Smooth muscle cell (in vitro differentiated cells): ENCODE measurements at regions not wholly inside any gene's neighbourhood (a gene's known extent, or its start where the extent isn't known, plus 50 kb on each side); places are given as distances from the start of the nearest gene placed in this dataset.

Experiments
- DNase-seq: peaks from one replicate; lab custom pipeline; 2025; ENCODE audit not compliant: unreplicated experiment; lab: John Stamatoyannopoulos, UW
- H2AFZ ChIP-seq: fragments of 200-600 bp; sonication (generic); 2 replicates; pipeline ENCODE4 v1.6.0; 2016; ENCODE audit warnings: antibody characterized with exemption, low read depth, mild to moderate bottlenecking
- H3F3A ChIP-seq: fragments of 200-600 bp; sonication (generic); 2 replicates; pipeline ENCODE4 v1.6.0; 2017; ENCODE audit warnings: antibody characterized with exemption, low read depth
- H3K27ac ChIP-seq: fragments of 200-600 bp; sonication (generic); 2 replicates; pipeline ENCODE4 v1.5.1; 2016; ENCODE audit warnings: low read depth, mild to moderate bottlenecking
- H3K27me3 ChIP-seq: fragments of 200-600 bp; sonication (generic); 2 replicates; pipeline ENCODE4 v1.6.1; 2016; ENCODE audit warnings: low read depth, mild to moderate bottlenecking
- H3K36me3 ChIP-seq: fragments of 200-600 bp; sonication (generic); 2 replicates; pipeline ENCODE4 v1.5.1; 2016; ENCODE audit warnings: low read depth
- H3K4me1 ChIP-seq: fragments of 200-600 bp; sonication (generic); 2 replicates; pipeline ENCODE4 v1.5.1; 2016; ENCODE audit warnings: low read depth
- H3K4me2 ChIP-seq: fragments of 200-600 bp; sonication (generic); 2 replicates; pipeline ENCODE4 v1.6.0; 2016; ENCODE audit warnings: mild to moderate bottlenecking
- H3K4me3 ChIP-seq: fragments of 200-600 bp; sonication (generic); 2 replicates; pipeline ENCODE4 v1.5.1; 2016; ENCODE audit warnings: mild to moderate bottlenecking
- H3K79me2 ChIP-seq: fragments of 200-600 bp; sonication (generic); 2 replicates; pipeline ENCODE4 v1.6.0; 2016; ENCODE audit warnings: low read depth, mild to moderate bottlenecking
- H3K9ac ChIP-seq: fragments of 200-600 bp; sonication (generic); 2 replicates; pipeline ENCODE4 v1.6.0; 2016; ENCODE audit warnings: low read depth
- H3K9me3 ChIP-seq: fragments of 200-600 bp; sonication (generic); replicated peaks from 2 replicates; pipeline ENCODE4 v1.5.1; 2016; ENCODE audit warnings: low read depth
- H4K20me1 ChIP-seq: fragments of 200-600 bp; sonication (generic); 2 replicates; pipeline ENCODE4 v1.6.0; 2016; ENCODE audit warnings: low read depth
- CTCF ChIP-seq: fragments of 200-600 bp; sonication (generic); IDR thresholded peaks from 2 replicates; pipeline ENCODE4 v1.5.1; 2017; ENCODE audit warnings: borderline replicate concordance, mild to moderate bottlenecking, antibody characterized with exemption; ENCODE audit not compliant: insufficient read depth, poor library complexity, severe bottlenecking
- WGBS: methylation state at CpG from one replicate; pipeline ENCODE4 v1.1.7; 2016; ENCODE audit warnings: low lambda C conversion rate; 5-methylcytosine and 5-hydroxymethylcytosine counted together

- H3K4me1 ChIP-seq = no peaks in the 10 kb centered on the region
- no peaks in the 10 kb centered on the region for H3K9me3 ChIP-seq
- H2AFZ ChIP-seq = no peak overlapping the region
- H3F3A ChIP-seq = no peaks in the 10 kb centered on the region
- 91% methylated on average over 5 of the region's 5 CpGs for WGBS
- DNase-seq = no peak
- H3K36me3 ChIP-seq = no peaks in the 10 kb centered on the region
- no peak for TF ChIP-seq CTCF
- no peaks in the 10 kb centered on the region for H4K20me1 ChIP-seq
- no peak overlapping the region for H3K9ac ChIP-seq
- no peak overlapping the region for H3K4me3 ChIP-seq
- H3K27me3 ChIP-seq = peaks cover 16% of the 10 kb centered on the region
- no peaks in the 10 kb centered on the region for H3K79me2 ChIP-seq
- no peak overlapping the region for H3K4me2 ChIP-seq
- no peak overlapping the region for H3K27ac ChIP-seq
These were observed 233.6 kb upstream of the ASIC2 start for GRCh38 chr17:33526717-33527116.

- H3F3A ChIP-seq = no peaks in the 10 kb centered on the region
- H3K4me3 ChIP-seq = no peak overlapping the region
- H3K4me1 ChIP-seq = no peaks in the 10 kb centered on the region
- no peaks in the 10 kb centered on the region for H4K20me1 ChIP-seq
- no peak overlapping the region for H2AFZ ChIP-seq
- H3K9ac ChIP-seq = no peak overlapping the region
- H3K4me2 ChIP-seq = no peak overlapping the region
- no peaks in the 10 kb centered on the region for H3K79me2 ChIP-seq
- DNase-seq = no peak
- H3K9me3 ChIP-seq = no peaks in the 10 kb centered on the region
- TF ChIP-seq CTCF = no peak
- H3K27me3 ChIP-seq = peaks cover 16% of the 10 kb centered on the region
- H3K36me3 ChIP-seq = no peaks in the 10 kb centered on the region
- WGBS = 78% methylated on average over 3 of the region's 3 CpGs
- no peak overlapping the region for H3K27ac ChIP-seq
These were observed 234.2 kb upstream of the ASIC2 start for GRCh38 chr17:33527290-33527689.

- H2AFZ ChIP-seq = no peak overlapping the region
- H3K9ac ChIP-seq = no peak overlapping the region
- no peak overlapping the region for H3K27ac ChIP-seq
- H3K4me1 ChIP-seq = no peaks in the 10 kb centered on the region
- H4K20me1 ChIP-seq = no peaks in the 10 kb centered on the region
- WGBS = 97% methylated on average over 1 of the region's 1 CpG
- no peak overlapping the region for H3K4me2 ChIP-seq
- no peak overlapping the region for H3K4me3 ChIP-seq
- H3K79me2 ChIP-seq = no peaks in the 10 kb centered on the region
- H3K27me3 ChIP-seq = peaks cover 16% of the 10 kb centered on the region
- H3F3A ChIP-seq = no peaks in the 10 kb centered on the region
- DNase-seq = no peak
- no peak for TF ChIP-seq CTCF
- no peaks in the 10 kb centered on the region for H3K9me3 ChIP-seq
- no peaks in the 10 kb centered on the region for H3K36me3 ChIP-seq
These were observed 235.8 kb upstream of the ASIC2 start for GRCh38 chr17:33528846-33529245.

- no peak for TF ChIP-seq CTCF
- Histone ChIP-seq H3K27me3 (peaks cover 8% of the 10 kb centered on the region), H3K4me2 (no peak overlapping the region), H3F3A (no peaks in the 10 kb centered on the region), H3K4me1 (no peaks in the 10 kb centered on the region), H3K79me2 (no peaks in the 10 kb centered on the region), H3K4me3 (no peak overlapping the region), H3K27ac (no peak overlapping the region), H2AFZ (no peak overlapping the region), H3K9ac (no peak overlapping the region), H3K36me3 (no peaks in the 10 kb centered on the region), H3K9me3 (no peaks in the 10 kb centered on the region), H4K20me1 (no peaks in the 10 kb centered on the region)
- DNase-seq = no peak
- 81% methylated on average over 9 of the region's 9 CpGs for WGBS
These were observed 236.7 kb upstream of the ASIC2 start for GRCh38 chr17:33529816-33530215.
